ENCODE measurements at regions not wholly inside any gene's neighbourhood (a gene's known extent, or its start where the extent isn't known, plus 50 kb on each side); places are given as distances from the start of the nearest gene placed in this dataset.

GRCh38 chr6:165002866-165003265 lies 306.5 kb downstream of the C6orf118 start:
- H2AFZ ChIP-seq (ENCODE audit: low read length): no peak overlapping the region
- no peaks in the 10 kb centered on the region for H3F3A ChIP-seq (ENCODE audit: insufficient read depth, low read length)
- H3K27me3 ChIP-seq (replicated peaks; ENCODE audit: insufficient read depth, low read length): no peaks in the 10 kb centered on the region
- H3K9ac ChIP-seq (ENCODE audit: low read length): no peak overlapping the region
- no peaks in the 10 kb centered on the region for H3K79me2 ChIP-seq (ENCODE audit: low read length)
- no peaks in the 10 kb centered on the region for H3K9me2 ChIP-seq (replicated peaks; ENCODE audit: insufficient read depth, low read length)
- no peaks in the 10 kb centered on the region for H3K36me3 ChIP-seq (replicated peaks; ENCODE audit: insufficient read depth, low read length)
- no peaks in the 10 kb centered on the region for H3K9me3 ChIP-seq (replicated peaks; ENCODE audit: insufficient read depth, low read length)
- no peaks in the 10 kb centered on the region for H4K20me1 ChIP-seq (ENCODE audit: insufficient read depth, low read length)
- DNase-seq: no peak
- TF ChIP-seq EZH2 (optimal IDR thresholded peaks at IDR 0.05; ENCODE audit: low read depth, low read length) (no peak), EZH2phosphoT487 (IDR thresholded peaks at IDR 0.05; ENCODE audit: low read length) (no peak)
- TF ChIP-seq, protein P1, sequence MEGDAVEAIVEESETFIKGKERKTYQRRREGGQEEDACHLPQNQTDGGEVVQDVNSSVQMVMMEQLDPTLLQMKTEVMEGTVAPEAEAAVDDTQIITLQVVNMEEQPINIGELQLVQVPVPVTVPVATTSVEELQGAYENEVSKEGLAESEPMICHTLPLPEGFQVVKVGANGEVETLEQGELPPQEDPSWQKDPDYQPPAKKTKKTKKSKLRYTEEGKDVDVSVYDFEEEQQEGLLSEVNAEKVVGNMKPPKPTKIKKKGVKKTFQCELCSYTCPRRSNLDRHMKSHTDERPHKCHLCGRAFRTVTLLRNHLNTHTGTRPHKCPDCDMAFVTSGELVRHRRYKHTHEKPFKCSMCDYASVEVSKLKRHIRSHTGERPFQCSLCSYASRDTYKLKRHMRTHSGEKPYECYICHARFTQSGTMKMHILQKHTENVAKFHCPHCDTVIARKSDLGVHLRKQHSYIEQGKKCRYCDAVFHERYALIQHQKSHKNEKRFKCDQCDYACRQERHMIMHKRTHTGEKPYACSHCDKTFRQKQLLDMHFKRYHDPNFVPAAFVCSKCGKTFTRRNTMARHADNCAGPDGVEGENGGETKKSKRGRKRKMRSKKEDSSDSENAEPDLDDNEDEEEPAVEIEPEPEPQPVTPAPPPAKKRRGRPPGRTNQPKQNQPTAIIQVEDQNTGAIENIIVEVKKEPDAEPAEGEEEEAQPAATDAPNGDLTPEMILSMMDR (IDR thresholded peaks at IDR 0.05; ENCODE audit: low read length): no peak
- no peak overlapping the region for H3K4me2 ChIP-seq (ENCODE audit: low read depth, low read length)
- no peaks in the 10 kb centered on the region for H3K4me1 ChIP-seq (ENCODE audit: low read length)
- H3K27ac ChIP-seq (ENCODE audit: low read length): no peak overlapping the region
- H3K4me3 ChIP-seq (ENCODE audit: low read length): no peak overlapping the region

- Histone ChIP-seq H3K4me3 (ENCODE audit: low read length) (no peak overlapping the region), H3K79me2 (ENCODE audit: low read length) (no peaks in the 10 kb centered on the region), H3K4me2 (ENCODE audit: low read depth, low read length) (no peak overlapping the region), H3K27me3 (replicated peaks; ENCODE audit: insufficient read depth, low read length) (no peaks in the 10 kb centered on the region), H3K9me3 (replicated peaks; ENCODE audit: insufficient read depth, low read length) (no peaks in the 10 kb centered on the region), H3K9ac (ENCODE audit: low read length) (no peak overlapping the region), H3K4me1 (ENCODE audit: low read length) (no peaks in the 10 kb centered on the region), H4K20me1 (ENCODE audit: insufficient read depth, low read length) (no peaks in the 10 kb centered on the region), H3K27ac (ENCODE audit: low read length) (no peak overlapping the region), H3K9me2 (replicated peaks; ENCODE audit: insufficient read depth, low read length) (no peaks in the 10 kb centered on the region), H3K36me3 (replicated peaks; ENCODE audit: insufficient read depth, low read length) (no peaks in the 10 kb centered on the region), H2AFZ (ENCODE audit: low read length) (no peak overlapping the region), H3F3A (ENCODE audit: insufficient read depth, low read length) (no peaks in the 10 kb centered on the region)
- TF ChIP-seq EZH2phosphoT487 (IDR thresholded peaks at IDR 0.05; ENCODE audit: low read length) (no peak), EZH2 (optimal IDR thresholded peaks at IDR 0.05; ENCODE audit: low read depth, low read length) (no peak)
- TF ChIP-seq, protein P1 (IDR thresholded peaks at IDR 0.05; ENCODE audit: low read length): no peak
- DNase-seq: no peak
Measured at GRCh38 chr6:165002358-165002757, 307.0 kb downstream of the C6orf118 start.

- Histone ChIP-seq H3K27ac (ENCODE audit: low read length) (no peak overlapping the region), H3K9ac (ENCODE audit: low read length) (no peak overlapping the region), H3K4me3 (ENCODE audit: low read length) (no peak overlapping the region), H3K36me3 (replicated peaks; ENCODE audit: insufficient read depth, low read length) (no peaks in the 10 kb centered on the region), H3K4me2 (ENCODE audit: low read depth, low read length) (no peak overlapping the region), H4K20me1 (ENCODE audit: insufficient read depth, low read length) (no peaks in the 10 kb centered on the region), H3K4me1 (ENCODE audit: low read length) (no peaks in the 10 kb centered on the region), H3K79me2 (ENCODE audit: low read length) (no peaks in the 10 kb centered on the region), H2AFZ (ENCODE audit: low read length) (no peak overlapping the region), H3K9me3 (replicated peaks; ENCODE audit: insufficient read depth, low read length) (no peaks in the 10 kb centered on the region), H3K9me2 (replicated peaks; ENCODE audit: insufficient read depth, low read length) (no peaks in the 10 kb centered on the region), H3F3A (ENCODE audit: insufficient read depth, low read length) (no peaks in the 10 kb centered on the region), H3K27me3 (replicated peaks; ENCODE audit: insufficient read depth, low read length) (no peaks in the 10 kb centered on the region)
- TF ChIP-seq EZH2 (optimal IDR thresholded peaks at IDR 0.05; ENCODE audit: low read depth, low read length) (no peak), EZH2phosphoT487 (IDR thresholded peaks at IDR 0.05; ENCODE audit: low read length) (no peak)
- TF ChIP-seq, protein P1 (IDR thresholded peaks at IDR 0.05; ENCODE audit: low read length): no peak
- DNase-seq: no peak
Measured at GRCh38 chr6:165001502-165002157, 307.8 kb downstream of the C6orf118 start.

Data from MM.1S (cell line).